B cell (primary cell): ENCODE measurements at regions not wholly inside any gene's neighbourhood (a gene's known extent, or its start where the extent isn't known, plus 50 kb on each side); places are given as distances from the start of the nearest gene placed in this dataset.

Experiments
- ATAC-seq: fragments of 200-7000 bp; cut with Tn5 transposase; one replicate; pipeline ENCODE4 v1.10.0; 2021; ENCODE audit warnings: low read depth, mild to moderate bottlenecking, moderate number of reproducible peaks, moderate library complexity
- CTCF ChIA-PET: fragments of 350-600 bp; sonication (Branson Sonifier 250); formaldehyde crosslinking; loops from one replicate; lab custom pipeline; 2021; ENCODE audit warnings: antibody characterized with exemption, inconsistent platforms; lab: Charles Lee
- POLR2A ChIA-PET: fragments of 350-600 bp; sonication (Branson Sonifier 250); formaldehyde crosslinking; loops from one replicate; lab custom pipeline; 2021; ENCODE audit warnings: antibody characterized with exemption; lab: Charles Lee
- DNase-seq: peaks from one replicate; pipeline ENCODE4 v3.0.0; 2013
- H2AFZ ChIP-seq: 2 replicates; pipeline ENCODE4 v1.6.1; 2012; ENCODE audit warnings: mild to moderate bottlenecking, low read depth, low read length; ENCODE audit not compliant: insufficient read depth, poor library complexity, severe bottlenecking
- H3K27ac ChIP-seq, 2 donors: 1 replicate in 1 of 2; 2 replicates in 1 of 2; pipeline ENCODE4 v1.5.1; 2012 to 2013; ENCODE audit warnings: low read length in 2 of 2, mild to moderate bottlenecking in 2 of 2, moderate library complexity in 1 of 2
- H3K27me3 ChIP-seq, 4 experiments: fragments of 200-600 bp in 1 of 4; sonication (generic) in 1 of 4; replicated peaks in 1 of 4; 1 replicate in 2 of 4; 2 replicates in 2 of 4; pipeline versions ENCODE4 v1.6.1 to v1.7.0; 2013 to 2016; ENCODE audit warnings: low read length in 3 of 4, mild to moderate bottlenecking in 2 of 4, mixed read lengths in 1 of 4, moderate library complexity in 1 of 4; ENCODE audit not compliant: insufficient read depth in 4 of 4, control insufficient read depth in 3 of 4; ENCODE audit errors: control extremely low read depth in 1 of 4
- H3K36me3 ChIP-seq, 2 experiments: replicated peaks in 1 of 2; 1 replicate in 1 of 2; 2 replicates in 1 of 2; pipeline versions ENCODE4 v1.6.1 to v1.7.1; 2013; ENCODE audit warnings: low read length in 1 of 2; ENCODE audit not compliant: insufficient read depth in 2 of 2, control insufficient read depth in 1 of 2; ENCODE audit errors: control extremely low read depth in 1 of 2, extremely low read depth in 1 of 2
- H3K4me1 ChIP-seq, 2 donors: fragments of 200-600 bp in 1 of 2; sonication (generic) in 1 of 2; 1 replicate in 1 of 2; 2 replicates in 1 of 2; pipeline versions ENCODE4 v1.5.1 to v1.6.1; 2013 to 2017; ENCODE audit warnings: low read length in 2 of 2; ENCODE audit not compliant: control insufficient read depth in 2 of 2, insufficient read depth in 2 of 2
- H3K4me2 ChIP-seq: replicated peaks from 2 replicates; pipeline ENCODE3; 2012; ENCODE audit warnings: mild to moderate bottlenecking, low read depth, low read length; ENCODE audit not compliant: poor library complexity, severe bottlenecking
- H3K4me3 ChIP-seq, 5 experiments: fragments of 200-600 bp in 1 of 5; sonication (generic) in 1 of 5; 1 replicate in 3 of 5; 2 replicates in 2 of 5; pipeline versions ENCODE4 v1.5.1 to v1.7.0; 2011 to 2016; ENCODE audit warnings: low read length in 4 of 5, mild to moderate bottlenecking in 4 of 5, low read depth in 2 of 5, control low read depth in 1 of 5, moderate library complexity in 1 of 5; ENCODE audit not compliant: insufficient read depth in 1 of 5; ENCODE audit errors: control extremely low read depth in 1 of 5, extremely low read depth in 1 of 5
- H3K79me2 ChIP-seq: fragments of 200-600 bp; sonication (generic); one replicate; pipeline ENCODE4 v1.6.0; 2016; ENCODE audit warnings: low read length; ENCODE audit not compliant: control insufficient read depth, insufficient read depth
- H3K9ac ChIP-seq: fragments of 200-600 bp; sonication (generic); 2 replicates; pipeline ENCODE4 v1.6.1; 2017; ENCODE audit warnings: mild to moderate bottlenecking, low read length, moderate library complexity
- H3K9me3 ChIP-seq, 3 donors: one replicate each; pipeline versions ENCODE4 v1.6.1 to v1.7.1; 2013; ENCODE audit warnings: low read length in 2 of 3; ENCODE audit not compliant: control insufficient read depth in 2 of 3, insufficient read depth in 1 of 3; ENCODE audit errors: control extremely low read depth in 1 of 3
- H4K20me1 ChIP-seq: 2 replicates; pipeline ENCODE4 v1.6.0; 2012; ENCODE audit warnings: mild to moderate bottlenecking, low read length; ENCODE audit not compliant: insufficient read depth, control insufficient read depth, poor library complexity, severe bottlenecking
- H3K27ac Mint-ChIP-seq: one replicate; pipeline ENCODE4 v1.8.0; 2021; ENCODE audit warnings: mixed read lengths
- H3K27me3 Mint-ChIP-seq: one replicate; pipeline ENCODE4 v1.8.0; 2021; ENCODE audit warnings: mixed read lengths
- H3K4me1 Mint-ChIP-seq: one replicate; pipeline ENCODE4 v1.8.0; 2021; ENCODE audit warnings: mixed read lengths
- H3K4me3 Mint-ChIP-seq: one replicate; pipeline ENCODE4 v1.8.0; 2021; ENCODE audit warnings: mixed read lengths
- H3K9me3 Mint-ChIP-seq: one replicate; pipeline ENCODE4 v1.8.0; 2022; ENCODE audit warnings: mixed read lengths; ENCODE audit not compliant: insufficient read depth
- CTCF ChIP-seq: fragments of 200-600 bp; IDR thresholded peaks from one replicate; pipeline ENCODE4 v1.8.0; 2022; ENCODE audit warnings: antibody characterized with exemption, mild to moderate bottlenecking
- EZH2 ChIP-seq: IDR thresholded peaks from 2 replicates; pipeline ENCODE4 v1.6.1; 2012; ENCODE audit warnings: borderline replicate concordance, low read depth, mild to moderate bottlenecking, moderate library complexity, low read length; ENCODE audit not compliant: insufficient read depth, poor library complexity, severe bottlenecking
- WGBS: methylation state at CpG from one replicate; pipeline ENCODE4 v1.1.5; 2013; ENCODE audit warnings: missing lambda C conversion rate; ENCODE audit not compliant: insufficient coverage; 5-methylcytosine and 5-hydroxymethylcytosine counted together
- intact Hi-C: fragments of 100-400 bp; cut with micrococcal nuclease; formaldehyde crosslinking; loops from one replicate; pipeline ENCODE4 v1.10.0; 2022

- Histone ChIP-seq H2AFZ (no peak overlapping the region), H3K36me3 (no peaks in the 10 kb centered on the region), H3K4me1 (no peaks in the 10 kb centered on the region), H3K4me3 (no peak overlapping the region), H3K27ac (no peak overlapping the region), H3K9me3 (no peaks in the 10 kb centered on the region), H3K27me3 (no peaks in the 10 kb centered on the region), H4K20me1 (no peaks in the 10 kb centered on the region), H3K9ac (no peak overlapping the region), H3K79me2 (no peaks in the 10 kb centered on the region), H3K4me2 (no peak overlapping the region)
- no peak for DNase-seq
- TF ChIP-seq EZH2 = no peak
- no peak for TF ChIP-seq CTCF
- ATAC-seq = no peak
- Mint-ChIP-seq H3K27ac (no peak overlapping the region), H3K4me1 (no peaks in the 10 kb centered on the region), H3K4me3 (no peak overlapping the region), H3K27me3 (peaks cover 5% of the 10 kb centered on the region), H3K9me3 (no peaks in the 10 kb centered on the region)
- ChIA-PET CTCF (no interaction called here), POLR2A (no interaction called here)
- intact Hi-C loops = no loop called here
- WGBS = no CpG with 5 or more reads among the region's 3 CpGs
Measured at GRCh38 chrX:16488959-16489358, 161.0 kb upstream of the S100G start.

GRCh38 chrX:16491461-16491860 is 158.5 kb upstream of the S100G start:
- ATAC-seq (no peak), DNase-seq (no peak)
- Histone ChIP-seq H3K4me2 (no peak overlapping the region), H3K27me3 (no peaks in the 10 kb centered on the region), H3K9ac (no peak overlapping the region), H4K20me1 (no peaks in the 10 kb centered on the region), H2AFZ (no peak overlapping the region), H3K4me3 (no peak overlapping the region), H3K36me3 (no peaks in the 10 kb centered on the region), H3K79me2 (no peaks in the 10 kb centered on the region), H3K9me3 (no peaks in the 10 kb centered on the region), H3K4me1 (no peaks in the 10 kb centered on the region), H3K27ac (no peak overlapping the region)
- CTCF ChIA-PET = no interaction called here
- POLR2A ChIA-PET = no interaction called here
- WGBS = no CpG with 5 or more reads among the region's 1 CpG
- no peaks in the 10 kb centered on the region for H3K9me3 Mint-ChIP-seq
- TF ChIP-seq EZH2 = no peak
- no peak for TF ChIP-seq CTCF
- no peak overlapping the region for H3K4me3 Mint-ChIP-seq
- intact Hi-C loops = no loop called here
- no peak overlapping the region for H3K27ac Mint-ChIP-seq
- H3K27me3 Mint-ChIP-seq = peaks cover 5% of the 10 kb centered on the region
- H3K4me1 Mint-ChIP-seq = no peaks in the 10 kb centered on the region
